Activated T-cell treated with anti-CD3 and anti-CD28 coated beads for 48 hours (primary cell): ENCODE measurements at regions not wholly inside any gene's neighbourhood (a gene's known extent, or its start where the extent isn't known, plus 50 kb on each side); places are given as distances from the start of the nearest gene placed in this dataset.

Source experiments
- DNase-seq: peaks from one replicate; pipeline ENCODE4 v3.0.0-alpha.2; 2020; ENCODE audit warnings: low read depth

- no peak for DNase-seq
Observed at GRCh38 chr2:11102466-11102865, 52.8 kb upstream of the SLC66A3 start.

GRCh38 chr2:11102956-11103860, 52.1 kb upstream of the SLC66A3 start:
- DNase-seq = no peak

- peak; percentile 14 for DNase-seq
Observed at GRCh38 chr2:11103984-11104793, 51.1 kb upstream of the SLC66A3 start.

GRCh38 chr2:11104794-11105660, 50.2 kb upstream of the SLC66A3 start:
- DNase-seq = no peak
